ENCODE measurements at regions not wholly inside any gene's neighbourhood (a gene's known extent, or its start where the extent isn't known, plus 50 kb on each side); places are given as distances from the start of the nearest gene placed in this dataset.

DNA sequence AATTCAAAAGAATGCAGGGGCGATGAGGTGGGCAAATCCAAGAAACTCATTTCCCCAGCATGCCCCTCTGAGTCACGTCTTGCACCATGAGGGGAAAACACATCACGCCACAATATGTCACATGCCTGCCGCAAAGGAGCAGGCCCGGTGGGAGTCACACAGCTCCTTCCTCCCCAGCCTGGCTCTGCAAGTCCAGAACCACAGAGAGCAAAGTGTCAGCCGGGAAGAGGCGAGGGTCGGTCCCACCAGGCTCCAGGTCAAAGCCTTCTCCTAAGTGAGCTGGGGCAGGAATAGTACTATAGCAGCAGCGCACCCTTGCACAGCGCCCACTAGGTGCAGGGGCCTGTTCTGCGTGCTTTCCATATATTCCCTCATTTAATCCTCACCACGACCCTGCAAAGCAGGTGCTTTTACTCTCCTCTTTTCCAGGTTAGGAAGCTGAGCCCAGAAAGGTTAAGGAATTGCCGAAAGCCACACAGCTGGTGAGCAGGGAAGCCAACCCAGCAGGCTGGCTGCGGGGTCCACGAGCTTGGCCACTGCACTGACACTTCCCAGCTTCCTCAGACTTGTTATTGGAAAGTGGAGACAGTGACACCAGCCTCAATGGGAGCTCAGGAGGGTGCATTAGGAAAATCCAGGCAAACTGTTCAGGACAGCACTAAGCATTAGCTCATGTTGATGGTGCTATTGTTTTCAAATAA is 94.0 kb upstream of the ZMIZ1 start:
- Histone ChIP-seq H3K36me3 (no peaks in the 10 kb centered on the region), H3K27me3 (no peaks in the 10 kb centered on the region), H3K9me3 (no peaks in the 10 kb centered on the region), H3K4me3 (peak overlapping the region; percentile 22; the same call in 1 of the 2 replicates)
- DNase-seq = peak; percentile 77

GRCh38 chr10:78975926-78976325 is 92.8 kb upstream of the ZMIZ1 start:
- Histone ChIP-seq H3K9me3 (no peaks in the 10 kb centered on the region), H3K4me3 (no peak overlapping the region), H3K36me3 (no peaks in the 10 kb centered on the region), H3K27me3 (no peaks in the 10 kb centered on the region)
- DNase-seq = no peak

GRCh38 chr10:78976825-78977755 is 91.7 kb upstream of the ZMIZ1 start:
- Histone ChIP-seq H3K36me3 (no peaks in the 10 kb centered on the region), H3K27me3 (no peaks in the 10 kb centered on the region), H3K9me3 (no peaks in the 10 kb centered on the region), H3K4me3 (no peak overlapping the region)
- no peak for DNase-seq

GRCh38 chr10:78979938-78980337 is 88.8 kb upstream of the ZMIZ1 start:
- Histone ChIP-seq H3K27me3 (no peaks in the 10 kb centered on the region), H3K9me3 (no peaks in the 10 kb centered on the region), H3K4me3 (no peak overlapping the region), H3K36me3 (no peaks in the 10 kb centered on the region)
- DNase-seq = no peak

DNA sequence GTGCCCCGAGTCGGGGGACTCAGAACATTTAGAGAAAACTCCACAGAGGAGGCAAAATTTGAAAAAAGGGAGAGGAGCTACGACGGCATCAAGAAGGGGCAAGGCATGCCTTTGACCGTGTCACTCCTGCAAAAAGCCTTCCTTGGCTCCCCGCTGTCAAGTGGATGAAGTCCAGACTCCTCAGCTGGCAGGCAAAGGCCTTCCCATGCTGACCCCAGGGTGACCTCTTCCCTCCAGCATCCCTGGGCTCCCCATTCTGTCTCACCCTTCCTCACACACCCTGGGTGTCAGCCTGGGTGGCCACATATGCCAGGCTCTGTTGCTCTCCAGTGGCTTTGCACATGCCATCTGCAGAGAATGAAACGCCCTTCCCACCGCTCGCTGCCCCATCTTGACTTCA is 88.4 kb upstream of the ZMIZ1 start:
- no peak overlapping the region for H3K4me3 ChIP-seq
- no peaks in the 10 kb centered on the region for H3K27me3 ChIP-seq
- no peaks in the 10 kb centered on the region for H3K36me3 ChIP-seq
- H3K9me3 ChIP-seq = no peaks in the 10 kb centered on the region
- peak; percentile 39 for DNase-seq

GRCh38 chr10:78980815-78981214 is 88.0 kb upstream of the ZMIZ1 start:
- Histone ChIP-seq H3K9me3 (no peaks in the 10 kb centered on the region), H3K27me3 (no peaks in the 10 kb centered on the region), H3K4me3 (no peak overlapping the region), H3K36me3 (no peaks in the 10 kb centered on the region)
- no peak for DNase-seq

DNA sequence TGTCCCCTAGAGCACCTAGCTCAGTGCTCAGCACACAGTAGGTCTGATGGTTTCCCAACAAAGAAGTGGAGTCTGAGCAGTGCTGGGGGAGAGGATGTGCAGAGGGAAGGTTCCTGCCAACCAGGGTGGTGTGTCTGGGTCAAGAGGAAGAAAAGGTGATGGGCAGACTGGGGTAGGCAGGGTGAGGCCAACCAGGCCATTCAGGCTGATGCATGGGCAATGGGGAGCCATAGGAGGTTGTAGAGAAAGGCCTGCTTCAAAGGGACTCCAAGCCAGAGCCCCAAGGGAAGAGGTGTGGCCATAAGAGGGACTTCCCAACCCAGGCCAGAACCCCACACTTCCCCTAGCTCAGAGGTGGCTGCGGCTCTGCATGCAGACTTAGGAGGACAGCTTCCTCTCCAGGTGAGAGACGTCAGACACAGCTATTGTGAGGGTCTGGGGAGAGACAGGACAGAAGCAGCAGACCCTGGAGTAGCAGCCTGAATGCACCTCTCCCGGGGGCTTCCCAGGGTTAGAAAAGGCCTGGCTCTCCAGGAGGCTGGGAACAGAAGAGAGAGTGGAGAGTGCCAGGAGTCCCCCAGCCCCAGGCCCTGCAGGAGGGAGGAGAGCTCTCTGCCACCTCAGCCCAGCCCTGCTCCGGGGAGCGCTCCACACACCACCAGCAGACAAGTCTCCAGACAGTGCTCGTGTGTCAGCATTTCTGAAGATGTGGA is 87.4 kb upstream of the ZMIZ1 start:
- Histone ChIP-seq H3K27me3 (no peaks in the 10 kb centered on the region), H3K36me3 (no peaks in the 10 kb centered on the region), H3K9me3 (no peaks in the 10 kb centered on the region), H3K4me3 (no peak overlapping the region)
- no peak for DNase-seq

DNA sequence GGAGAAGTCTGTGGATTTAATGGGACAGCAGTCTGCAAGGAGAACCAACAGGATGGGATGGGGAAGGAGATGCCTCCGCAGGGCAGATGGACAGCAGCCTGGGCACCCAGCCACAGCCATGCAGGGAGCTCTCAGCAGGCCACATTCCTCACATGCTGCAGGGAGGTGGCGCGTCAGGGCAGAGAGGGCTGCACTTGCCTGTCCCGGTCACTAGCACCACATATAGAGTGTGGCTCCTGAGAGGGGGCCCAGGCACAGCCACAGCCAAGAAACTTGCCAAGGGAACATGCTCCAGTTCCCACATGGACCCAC is 86.8 kb upstream of the ZMIZ1 start:
- Histone ChIP-seq H3K27me3 (no peaks in the 10 kb centered on the region), H3K9me3 (no peaks in the 10 kb centered on the region), H3K36me3 (no peaks in the 10 kb centered on the region), H3K4me3 (no peak overlapping the region)
- peak; percentile 66 for DNase-seq

DNA sequence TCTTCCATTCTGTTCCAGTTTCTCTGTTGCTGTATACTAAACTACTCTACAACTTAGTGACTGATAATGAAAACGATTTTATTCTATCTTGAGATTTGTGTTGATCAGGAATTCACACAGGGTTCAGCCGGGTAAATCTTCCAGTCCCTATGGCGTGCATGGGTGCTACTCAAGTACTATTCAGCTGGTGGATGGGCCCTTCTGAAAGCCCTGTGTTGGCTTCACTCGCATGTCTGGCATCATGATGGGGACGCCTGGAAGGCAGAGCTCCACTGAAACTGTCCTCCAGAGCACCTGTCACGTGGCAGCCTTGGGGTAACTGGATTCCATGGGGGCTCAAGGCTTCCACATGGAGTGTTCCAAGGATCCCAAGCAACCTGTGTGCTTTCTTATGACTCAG is 86.0 kb upstream of the ZMIZ1 start:
- Histone ChIP-seq H3K9me3 (no peaks in the 10 kb centered on the region), H3K36me3 (no peaks in the 10 kb centered on the region)
- DNase-seq = no peak

DNA sequence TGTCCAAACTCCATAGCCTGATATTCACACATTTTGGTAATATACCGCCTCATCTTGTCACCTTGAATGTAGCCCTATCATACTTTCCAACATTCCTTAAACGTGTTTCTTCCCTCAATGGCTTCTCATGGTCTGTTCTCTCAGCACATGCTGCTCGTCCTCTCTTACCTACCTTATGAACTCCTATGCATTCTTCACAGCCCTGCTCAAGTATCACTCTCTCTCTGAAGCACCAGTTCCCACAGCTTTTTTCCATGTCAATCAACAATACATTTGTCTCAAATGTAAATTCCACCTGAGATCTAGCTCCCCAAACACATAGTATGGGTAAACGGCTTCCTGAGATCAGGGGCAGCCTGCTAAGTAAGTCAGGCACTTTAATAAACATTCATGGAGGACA is 85.2 kb upstream of the ZMIZ1 start:
- DNase-seq = no peak

More for the DNA sequence above, 86.0 kb upstream of the ZMIZ1 start:
- H3K4me3 ChIP-seq = no peak overlapping the region
- no peaks in the 10 kb centered on the region for H3K27me3 ChIP-seq

DNA sequence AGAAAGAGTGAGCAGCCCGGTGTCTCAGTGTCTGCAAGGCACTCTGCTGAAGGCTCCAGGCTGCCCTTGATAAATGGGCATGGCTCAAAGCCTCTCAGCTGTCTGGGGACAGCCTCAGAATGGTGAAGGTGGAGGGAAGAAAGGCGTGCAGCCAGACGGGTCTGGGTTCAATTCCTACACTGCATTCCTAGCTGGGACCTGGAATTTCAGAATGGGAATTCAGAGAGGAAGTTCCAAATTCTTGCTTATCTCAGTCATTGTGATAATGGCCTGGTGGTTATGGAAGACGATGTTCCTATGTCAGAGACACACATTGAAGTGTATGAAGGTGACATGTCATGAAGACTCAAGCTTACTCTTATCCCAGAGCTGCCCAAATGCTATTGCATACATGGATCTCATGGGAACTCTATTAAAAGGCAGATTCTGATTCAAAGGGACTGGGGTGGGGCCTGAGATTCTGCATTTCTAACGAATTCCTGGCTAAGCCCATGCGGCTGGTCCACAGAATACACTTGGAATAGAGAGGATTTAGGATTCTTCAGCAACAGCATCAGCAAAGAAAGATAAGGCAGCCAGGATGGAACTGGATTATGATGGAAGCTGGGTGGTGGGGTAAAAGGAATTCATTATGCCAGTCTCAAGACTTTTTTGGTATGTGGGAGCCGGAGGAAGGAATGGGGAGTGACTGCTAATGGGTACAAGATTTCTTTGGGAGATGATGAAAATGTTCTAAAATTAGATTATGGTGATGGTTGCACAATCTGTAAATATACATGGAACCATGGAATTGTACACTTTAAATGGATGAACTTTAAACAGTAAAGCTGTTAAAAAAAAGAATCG is 82.6 kb upstream of the ZMIZ1 start:
- DNase-seq = no peak

More for the DNA sequence above, 85.2 kb upstream of the ZMIZ1 start:
- H3K27me3 ChIP-seq = no peaks in the 10 kb centered on the region
- no peaks in the 10 kb centered on the region for H3K36me3 ChIP-seq
- no peak overlapping the region for H3K4me3 ChIP-seq
- H3K9me3 ChIP-seq = no peaks in the 10 kb centered on the region

DNA sequence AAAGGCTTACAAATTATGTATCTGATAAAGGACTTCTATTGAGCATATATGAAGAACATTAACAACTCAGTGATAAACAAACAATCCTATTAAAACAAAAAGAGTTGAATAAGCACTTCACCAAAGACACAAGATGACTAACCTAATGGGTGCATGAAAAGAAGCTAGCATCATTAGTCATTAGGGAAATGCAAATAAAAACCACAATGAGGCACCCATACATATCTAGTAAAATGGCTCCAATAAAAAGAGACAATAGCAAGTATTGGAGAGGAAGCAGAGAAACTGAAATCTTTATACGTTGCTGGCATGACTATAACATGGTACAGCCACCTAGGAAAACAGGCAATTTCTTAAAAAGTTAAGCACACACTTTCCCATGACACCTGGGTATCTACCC is 77.6 kb upstream of the ZMIZ1 start:
- Histone ChIP-seq H3K9me3 (no peaks in the 10 kb centered on the region; the same call in 1 of the 2 replicates), H3K27me3 (no peaks in the 10 kb centered on the region), H3K36me3 (no peaks in the 10 kb centered on the region), H3K4me3 (no peak overlapping the region)
- no peak for DNase-seq

More for the DNA sequence above, 82.6 kb upstream of the ZMIZ1 start:
- H3K4me3 ChIP-seq = no peak overlapping the region
- no peaks in the 10 kb centered on the region for H3K27me3 ChIP-seq
- H3K9me3 ChIP-seq = no peaks in the 10 kb centered on the region; the same call in 1 of the 2 replicates
- H3K36me3 ChIP-seq = no peaks in the 10 kb centered on the region

DNA sequence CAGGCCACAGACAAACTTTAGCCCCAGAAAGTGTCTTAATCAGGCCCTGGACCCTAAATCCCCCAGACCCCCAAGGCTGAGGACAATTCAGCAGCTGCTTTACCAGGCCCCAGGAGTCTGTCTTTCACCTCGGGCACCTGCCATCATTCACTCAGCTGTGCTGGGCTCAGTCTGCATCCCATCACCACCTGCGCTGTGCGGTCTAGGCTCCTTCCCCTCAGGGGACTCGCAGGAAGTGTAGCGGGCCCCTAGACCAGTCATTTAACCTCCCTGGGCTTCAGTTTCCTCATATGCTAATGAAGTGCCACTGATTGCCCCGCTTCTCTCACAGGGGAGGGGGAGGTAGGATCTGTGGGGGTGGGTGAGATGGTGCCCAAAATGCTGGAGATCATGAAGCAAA is 76.4 kb upstream of the ZMIZ1 start:
- Histone ChIP-seq H3K36me3 (no peaks in the 10 kb centered on the region), H3K27me3 (no peaks in the 10 kb centered on the region), H3K9me3 (no peaks in the 10 kb centered on the region; the same call in 1 of the 2 replicates), H3K4me3 (no peak overlapping the region)
- DNase-seq = no peak

- no peak for DNase-seq
- Histone ChIP-seq H3K4me3 (no peak overlapping the region), H3K36me3 (no peaks in the 10 kb centered on the region), H3K9me3 (no peaks in the 10 kb centered on the region; the same call in 1 of the 2 replicates), H3K27me3 (no peaks in the 10 kb centered on the region)
Measured at GRCh38 chr10:78993261-78993945, 75.4 kb upstream of the ZMIZ1 start.

DNA sequence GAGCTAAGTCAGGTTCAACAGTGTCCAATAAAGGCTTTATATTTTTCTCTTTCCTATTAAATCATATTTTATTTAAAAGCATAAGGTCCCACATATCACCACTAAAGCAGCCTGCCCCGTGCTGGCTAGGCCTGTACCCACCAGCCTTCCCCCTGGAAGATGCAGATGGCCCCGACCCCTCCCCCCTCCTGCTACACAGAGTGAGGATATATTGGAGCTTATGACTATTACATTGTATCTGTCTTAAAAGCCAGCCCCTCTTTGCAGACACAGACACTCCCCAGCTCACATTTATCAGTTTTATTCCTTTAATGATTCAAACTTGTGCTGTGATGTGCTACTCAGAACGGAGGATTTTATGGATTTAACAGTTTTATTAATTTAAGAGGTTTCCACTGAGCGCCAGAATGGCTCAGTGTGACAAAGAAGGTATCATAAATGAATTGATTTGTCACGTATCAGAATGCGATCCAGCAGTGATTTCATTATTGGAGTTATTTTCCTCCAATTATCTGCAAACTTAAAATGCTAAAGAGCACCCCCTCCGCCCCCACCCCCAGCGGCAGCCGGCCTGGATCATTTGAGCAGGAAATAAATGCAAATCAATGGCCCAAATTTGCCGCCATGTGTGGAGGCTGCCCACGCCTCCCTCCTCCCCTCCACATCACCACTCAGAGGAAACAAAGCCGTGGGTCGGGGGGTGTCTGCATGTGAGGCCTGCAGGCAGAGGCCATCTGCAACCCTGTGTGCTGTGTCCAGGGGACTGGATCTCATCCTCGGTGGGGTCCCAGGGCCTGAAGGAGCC is 72.6 kb upstream of the ZMIZ1 start:
- H3K27me3 ChIP-seq = no peaks in the 10 kb centered on the region
- no peak for DNase-seq
- no peak overlapping the region for H3K4me3 ChIP-seq
- no peaks in the 10 kb centered on the region for H3K36me3 ChIP-seq
- no peaks in the 10 kb centered on the region for H3K9me3 ChIP-seq
